ENCODE measurements at regions not wholly inside any gene's neighbourhood (a gene's known extent, or its start where the extent isn't known, plus 50 kb on each side); places are given as distances from the start of the nearest gene placed in this dataset.
"Not testable (repeated sequence)": the region's sequence is repeated elsewhere in the genome, so short reads cannot be mapped to it uniquely, and the experiment has no call there.

- TF ChIP-seq CTCF (IDR thresholded peaks at IDR 0.05; ENCODE audit: extremely low read depth, low read depth, low read length): peak; percentile 11
- DNase-seq (ENCODE audit: insufficient read length, low spot score, missing footprints): no peak
- no peak overlapping the region for H3K27ac ChIP-seq (ENCODE audit: low read depth, low read length)
Measured at GRCh38 chr4:183012879-183013729, 86.0 kb upstream of the WWC2 start.

GRCh38 chr4:183011213-183011907 lies 87.7 kb upstream of the WWC2 start:
- no peaks in the 10 kb centered on the region for H3K9me3 ChIP-seq (ENCODE audit: low read depth, low read length)
- H3K4me1 ChIP-seq (ENCODE audit: insufficient read depth, low read length): no peaks in the 10 kb centered on the region
- no peak overlapping the region for H3K27ac ChIP-seq (ENCODE audit: low read depth, low read length)
- TF ChIP-seq CTCF (IDR thresholded peaks at IDR 0.05; ENCODE audit: extremely low read depth, low read depth, low read length): no peak
- H3K27me3 ChIP-seq (ENCODE audit: insufficient read depth, low read length): peaks cover 53% of the 10 kb centered on the region
- no peak overlapping the region for H3K4me3 ChIP-seq (ENCODE audit: insufficient read depth, low read length)
- H3K36me3 ChIP-seq (ENCODE audit: insufficient read depth, low read length): no peaks in the 10 kb centered on the region
- no peak overlapping the region for H3K4me2 ChIP-seq (ENCODE audit: insufficient read depth, low read length)
- H4K20me1 ChIP-seq (ENCODE audit: insufficient read depth, low read length): no peaks in the 10 kb centered on the region
- no peak overlapping the region for H2AFZ ChIP-seq (ENCODE audit: low read length)
- H3K79me2 ChIP-seq (ENCODE audit: insufficient read depth, low read length): no peaks in the 10 kb centered on the region
- DNase-seq (ENCODE audit: insufficient read length, low spot score, missing footprints): peak; percentile 4

More at GRCh38 chr4:183012879-183013729, 86.0 kb upstream of the WWC2 start:
- no peaks in the 10 kb centered on the region for H4K20me1 ChIP-seq (ENCODE audit: insufficient read depth, low read length)
- H3K36me3 ChIP-seq (ENCODE audit: insufficient read depth, low read length): no peaks in the 10 kb centered on the region
- H3K9me3 ChIP-seq (ENCODE audit: low read depth, low read length): no peaks in the 10 kb centered on the region
- H3K27me3 ChIP-seq (ENCODE audit: insufficient read depth, low read length): peaks cover 53% of the 10 kb centered on the region
- no peak overlapping the region for H2AFZ ChIP-seq (ENCODE audit: low read length)
- no peak overlapping the region for H3K4me3 ChIP-seq (ENCODE audit: insufficient read depth, low read length)
- no peaks in the 10 kb centered on the region for H3K4me1 ChIP-seq (ENCODE audit: insufficient read depth, low read length)
- no peaks in the 10 kb centered on the region for H3K79me2 ChIP-seq (ENCODE audit: insufficient read depth, low read length)
- H3K4me2 ChIP-seq (ENCODE audit: insufficient read depth, low read length): no peak overlapping the region

GRCh38 chr4:183008492-183008891 lies 90.6 kb upstream of the WWC2 start:
- H3K27me3 ChIP-seq (ENCODE audit: insufficient read depth, low read length): peaks cover 38% of the 10 kb centered on the region
- H3K36me3 ChIP-seq (ENCODE audit: insufficient read depth, low read length): no peaks in the 10 kb centered on the region
- no peaks in the 10 kb centered on the region for H3K4me1 ChIP-seq (ENCODE audit: insufficient read depth, low read length)
- no peak overlapping the region for H3K4me3 ChIP-seq (ENCODE audit: insufficient read depth, low read length)
- H3K79me2 ChIP-seq (ENCODE audit: insufficient read depth, low read length): no peaks in the 10 kb centered on the region
- H2AFZ ChIP-seq (ENCODE audit: low read length): no peak overlapping the region
- H3K27ac ChIP-seq (ENCODE audit: low read depth, low read length): no peak overlapping the region
- no peaks in the 10 kb centered on the region for H4K20me1 ChIP-seq (ENCODE audit: insufficient read depth, low read length)
- no peak overlapping the region for H3K4me2 ChIP-seq (ENCODE audit: insufficient read depth, low read length)
- no peaks in the 10 kb centered on the region for H3K9me3 ChIP-seq (ENCODE audit: low read depth, low read length)
- no peak for DNase-seq (ENCODE audit: insufficient read length, low spot score, missing footprints)
- TF ChIP-seq CTCF (IDR thresholded peaks at IDR 0.05; ENCODE audit: extremely low read depth, low read depth, low read length): no peak

GRCh38 chr4:183004370-183004769 lies 87.2 kb upstream of the DCTD start:
- not testable (repeated sequence) for H4K20me1 ChIP-seq (ENCODE audit: insufficient read depth, low read length); H3K4me1 ChIP-seq (ENCODE audit: insufficient read depth, low read length); DNase-seq (ENCODE audit: insufficient read length, low spot score, missing footprints); H3K36me3 ChIP-seq (ENCODE audit: insufficient read depth, low read length); H3K9me3 ChIP-seq (ENCODE audit: low read depth, low read length); H3K4me2 ChIP-seq (ENCODE audit: insufficient read depth, low read length); H3K79me2 ChIP-seq (ENCODE audit: insufficient read depth, low read length); H3K4me3 ChIP-seq (ENCODE audit: insufficient read depth, low read length); H3K27ac ChIP-seq (ENCODE audit: low read depth, low read length); H2AFZ ChIP-seq (ENCODE audit: low read length)
- H3K27me3 ChIP-seq (ENCODE audit: insufficient read depth, low read length): peaks cover 15% of the 10 kb centered on the region
